Esophagus (tissue), 2 donors: ENCODE measurements at regions not wholly inside any gene's neighbourhood (a gene's known extent, or its start where the extent isn't known, plus 50 kb on each side); places are given as distances from the start of the nearest gene placed in this dataset.

Experiments used
- H3K27ac ChIP-seq, 2 donors: one replicate each; pipeline ENCODE4 v1.5.1; 2013; ENCODE audit warnings: low read depth in 2 of 2, mild to moderate bottlenecking in 2 of 2, inconsistent platforms in 1 of 2, low read length in 1 of 2, moderate library complexity in 1 of 2
- H3K27me3 ChIP-seq, 2 donors: one replicate each; pipeline ENCODE4 v1.6.1; 2013; ENCODE audit warnings: low read length in 2 of 2, control low read depth in 1 of 2, mild to moderate bottlenecking in 1 of 2; ENCODE audit not compliant: insufficient read depth in 2 of 2, control insufficient read depth in 1 of 2
- H3K36me3 ChIP-seq, 2 donors: one replicate each; pipeline ENCODE4 v1.6.1; 2013; ENCODE audit warnings: low read length in 1 of 2; ENCODE audit not compliant: control insufficient read depth in 2 of 2, insufficient read depth in 2 of 2
- H3K4me1 ChIP-seq, 2 donors: one replicate each; pipeline ENCODE4 v1.6.1; 2013; ENCODE audit warnings: low read length in 1 of 2; ENCODE audit not compliant: control insufficient read depth in 2 of 2, insufficient read depth in 2 of 2
- H3K4me3 ChIP-seq, 2 donors: one replicate each; pipeline ENCODE4 v1.5.1; 2013; ENCODE audit warnings: low read length in 2 of 2, mild to moderate bottlenecking in 2 of 2, low read depth in 1 of 2, moderate library complexity in 1 of 2
- H3K9me3 ChIP-seq, 2 donors: one replicate each; pipeline ENCODE4 v1.6.1; 2013; ENCODE audit warnings: mild to moderate bottlenecking in 2 of 2, low read depth in 1 of 2, low read length in 1 of 2, moderate library complexity in 1 of 2; ENCODE audit not compliant: control insufficient read depth in 2 of 2, insufficient read depth in 1 of 2
- WGBS, 2 donors: extraction: QIAGEN DNeasy Blood & Tissue Kit; methylation state at CpG; one replicate each; pipeline ENCODE4 v1.1.7; 2013; 5-methylcytosine and 5-hydroxymethylcytosine counted together
- donor health status: healthy with polysubstance abuse.
- donor health status: Bipolar disorder and iron deficiency.

DNA sequence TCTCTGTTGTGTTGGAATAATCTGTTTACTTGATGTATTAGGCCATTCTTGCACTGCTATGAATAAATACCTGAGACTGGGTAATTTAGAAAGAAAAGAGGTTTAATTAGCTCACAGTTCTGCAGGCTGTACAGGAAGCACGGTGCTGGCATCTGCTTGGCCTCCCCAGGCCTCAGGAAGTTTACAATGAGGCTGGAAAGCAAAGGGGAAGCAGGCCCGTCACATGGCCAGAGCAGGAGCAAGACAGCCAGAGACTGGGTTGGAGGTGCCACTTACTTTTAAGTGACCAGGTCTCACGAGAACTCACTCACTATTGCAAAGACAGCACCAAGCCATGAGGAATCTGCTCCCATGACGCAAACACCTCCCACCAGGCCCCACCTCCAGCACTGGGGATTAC lies 50.6 kb upstream of the FUCA2 start:
- no peaks in the 10 kb centered on the region for H3K27me3 ChIP-seq
- WGBS, 2 donors: 79 to 87% methylated on average over 4 of the region's 4 CpGs
- no peaks in the 10 kb centered on the region for H3K4me1 ChIP-seq
- H3K36me3 ChIP-seq: no peaks in the 10 kb centered on the region
- H3K9me3 ChIP-seq: no peaks in the 10 kb centered on the region
- H3K27ac ChIP-seq: no peak overlapping the region
- no peak overlapping the region for H3K4me3 ChIP-seq
